HFF-Myc (cell line): ENCODE measurements at regions not wholly inside any gene's neighbourhood (a gene's known extent, or its start where the extent isn't known, plus 50 kb on each side); places are given as distances from the start of the nearest gene placed in this dataset.

ENCODE experiments used
- DNase-seq: peaks from one replicate; pipeline ENCODE4 v3.0.0-alpha.2; 2011; ENCODE audit warnings: low read depth; ENCODE audit errors: extremely low read depth
- H3K4me3 ChIP-seq: replicated peaks from 2 replicates; pipeline ENCODE4 v1.5.1; 2011; ENCODE audit warnings: low read depth, mild to moderate bottlenecking, control low read depth, low read length
- TF ChIP-seq, protein P1 (sequence below): IDR thresholded peaks from 2 replicates; pipeline ENCODE4 v1.5.1; 2012; ENCODE audit warnings: mild to moderate bottlenecking, low read depth, low read length, control low read depth; ENCODE audit errors: missing control alignments

DNA sequence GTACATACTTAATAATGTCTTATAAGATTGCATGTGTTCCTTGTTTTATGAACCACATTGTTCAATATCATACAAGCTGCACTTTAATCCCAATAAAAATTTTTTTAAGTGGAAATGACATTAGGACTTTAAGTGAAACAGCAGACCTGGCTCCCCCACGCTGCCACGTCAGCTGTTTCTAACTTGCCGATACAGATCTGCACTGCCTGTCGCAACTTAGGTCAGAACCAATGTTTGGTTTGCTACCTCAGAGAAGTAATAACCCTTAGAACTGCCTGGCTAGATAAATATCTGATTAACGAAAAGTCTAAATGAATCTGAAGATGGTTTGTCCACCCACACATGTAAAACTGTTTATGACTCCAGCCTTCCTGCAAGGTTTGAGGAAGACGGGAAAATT is 327.5 kb upstream of the DACH1 start:
- TF ChIP-seq, protein P1, sequence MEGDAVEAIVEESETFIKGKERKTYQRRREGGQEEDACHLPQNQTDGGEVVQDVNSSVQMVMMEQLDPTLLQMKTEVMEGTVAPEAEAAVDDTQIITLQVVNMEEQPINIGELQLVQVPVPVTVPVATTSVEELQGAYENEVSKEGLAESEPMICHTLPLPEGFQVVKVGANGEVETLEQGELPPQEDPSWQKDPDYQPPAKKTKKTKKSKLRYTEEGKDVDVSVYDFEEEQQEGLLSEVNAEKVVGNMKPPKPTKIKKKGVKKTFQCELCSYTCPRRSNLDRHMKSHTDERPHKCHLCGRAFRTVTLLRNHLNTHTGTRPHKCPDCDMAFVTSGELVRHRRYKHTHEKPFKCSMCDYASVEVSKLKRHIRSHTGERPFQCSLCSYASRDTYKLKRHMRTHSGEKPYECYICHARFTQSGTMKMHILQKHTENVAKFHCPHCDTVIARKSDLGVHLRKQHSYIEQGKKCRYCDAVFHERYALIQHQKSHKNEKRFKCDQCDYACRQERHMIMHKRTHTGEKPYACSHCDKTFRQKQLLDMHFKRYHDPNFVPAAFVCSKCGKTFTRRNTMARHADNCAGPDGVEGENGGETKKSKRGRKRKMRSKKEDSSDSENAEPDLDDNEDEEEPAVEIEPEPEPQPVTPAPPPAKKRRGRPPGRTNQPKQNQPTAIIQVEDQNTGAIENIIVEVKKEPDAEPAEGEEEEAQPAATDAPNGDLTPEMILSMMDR: no peak
- no peak for DNase-seq
- H3K4me3 ChIP-seq: no peak overlapping the region

DNA sequence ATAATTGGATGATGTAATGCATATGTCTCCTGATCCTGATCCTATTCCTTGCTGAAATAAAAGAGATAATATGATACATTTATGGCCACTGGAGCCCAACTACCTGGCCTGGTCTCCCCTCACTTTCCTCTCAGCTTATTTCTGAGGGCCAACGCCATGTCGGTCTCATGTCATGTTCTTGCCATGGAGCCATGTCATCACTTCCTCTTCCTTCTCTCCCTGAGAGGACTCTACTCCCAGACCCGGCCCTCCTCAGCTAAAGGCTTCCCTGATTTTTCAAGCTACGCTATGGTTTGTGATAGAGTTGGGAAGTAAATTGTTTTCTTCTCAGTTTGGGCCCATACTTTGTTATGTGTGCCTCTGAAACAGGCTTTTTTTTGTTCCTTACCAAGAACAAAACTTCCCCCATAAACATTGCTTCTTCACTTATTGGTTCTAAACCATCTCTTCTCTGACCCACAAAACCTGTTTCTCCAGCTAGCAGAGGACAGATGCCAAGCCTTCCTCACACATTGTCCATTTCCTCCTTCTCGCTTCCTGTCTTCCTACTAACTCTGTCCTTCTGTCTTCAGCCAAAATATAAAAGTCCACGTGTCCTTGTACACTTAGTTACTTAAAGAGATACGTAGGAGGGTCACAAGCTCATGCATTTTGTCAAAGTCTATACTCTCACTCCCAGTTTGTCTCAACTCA is 319.9 kb upstream of the DACH1 start:
- H3K4me3 ChIP-seq: no peak overlapping the region
- TF ChIP-seq, protein P1: no peak
- DNase-seq: no peak

DNA sequence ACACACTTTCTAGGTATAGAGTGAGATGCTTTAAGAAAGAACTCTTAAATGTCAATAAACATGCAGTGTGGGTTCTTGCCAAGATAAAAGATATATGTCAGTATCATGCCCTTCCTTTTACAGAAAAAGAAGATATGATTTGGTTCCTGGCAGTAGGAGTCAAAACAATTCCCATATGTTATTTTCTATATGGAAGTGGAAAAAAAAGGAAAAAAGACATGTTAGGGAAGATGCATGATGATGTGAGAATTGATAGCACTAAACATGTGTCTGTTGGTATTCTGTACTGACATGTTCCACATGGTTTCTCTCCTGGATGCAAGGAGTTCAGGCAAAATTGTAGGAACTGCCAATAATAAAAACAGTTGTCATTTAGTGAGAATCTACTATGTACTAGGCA is 318.8 kb upstream of the DACH1 start:
- no peak overlapping the region for H3K4me3 ChIP-seq
- DNase-seq: no peak
- TF ChIP-seq, protein P1: no peak

DNA sequence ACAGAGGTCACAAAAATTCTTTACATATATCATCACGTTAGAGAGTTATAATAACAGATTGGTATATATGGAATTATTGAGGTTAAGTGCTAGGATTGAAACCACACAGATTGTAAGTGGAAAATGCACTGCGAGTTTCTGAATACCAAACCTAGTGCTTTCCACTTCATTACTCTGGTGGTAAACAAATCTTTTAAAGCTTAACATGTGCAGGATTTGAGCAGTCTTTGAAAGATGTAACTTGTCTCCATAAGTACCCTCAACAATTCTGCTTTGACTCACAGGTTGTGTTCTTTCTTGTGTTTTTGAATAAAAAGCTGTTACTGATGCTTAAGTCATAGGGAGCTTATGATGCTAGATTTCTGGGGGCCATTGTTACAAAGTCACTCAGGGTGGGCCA is 314.7 kb upstream of the DACH1 start:
- no peak overlapping the region for H3K4me3 ChIP-seq
- TF ChIP-seq, protein P1: no peak

DNA sequence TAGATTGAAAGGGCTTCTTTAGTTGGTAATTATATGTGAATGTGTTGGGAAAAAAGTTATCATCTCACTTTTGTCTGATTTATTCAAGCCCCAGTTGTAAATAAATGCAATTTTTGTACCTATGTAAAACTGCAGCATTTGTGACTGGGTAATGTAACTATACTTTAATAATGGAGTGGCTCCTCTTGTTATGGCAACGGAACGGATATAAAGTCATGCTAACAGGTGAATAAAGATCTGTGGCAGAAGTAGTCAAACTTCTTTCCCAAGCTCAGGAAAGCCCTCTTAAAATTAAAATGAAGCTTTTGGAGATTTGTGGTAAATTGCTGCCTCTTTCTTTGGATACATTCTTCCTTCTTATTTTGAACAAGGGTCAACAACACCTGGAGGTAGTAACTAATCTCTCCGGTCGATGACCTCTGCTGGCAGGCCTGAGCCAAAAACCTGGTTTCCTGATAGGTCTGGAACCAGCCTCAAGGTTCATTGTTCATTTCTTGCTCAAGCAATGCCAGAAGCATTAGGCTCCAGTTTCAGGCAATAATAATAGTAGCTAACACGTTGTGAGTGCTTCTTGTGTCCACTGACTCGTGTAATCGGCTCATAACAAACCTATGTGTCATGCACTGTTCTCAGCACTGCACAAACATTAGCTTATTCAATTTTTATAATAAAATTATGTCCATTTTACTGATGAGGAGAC is 313.4 kb upstream of the DACH1 start:
- no peak for DNase-seq
- no peak overlapping the region for H3K4me3 ChIP-seq
- TF ChIP-seq, protein P1: no peak

More for the DNA sequence above, 314.7 kb upstream of the DACH1 start:
- no peak for DNase-seq

DNA sequence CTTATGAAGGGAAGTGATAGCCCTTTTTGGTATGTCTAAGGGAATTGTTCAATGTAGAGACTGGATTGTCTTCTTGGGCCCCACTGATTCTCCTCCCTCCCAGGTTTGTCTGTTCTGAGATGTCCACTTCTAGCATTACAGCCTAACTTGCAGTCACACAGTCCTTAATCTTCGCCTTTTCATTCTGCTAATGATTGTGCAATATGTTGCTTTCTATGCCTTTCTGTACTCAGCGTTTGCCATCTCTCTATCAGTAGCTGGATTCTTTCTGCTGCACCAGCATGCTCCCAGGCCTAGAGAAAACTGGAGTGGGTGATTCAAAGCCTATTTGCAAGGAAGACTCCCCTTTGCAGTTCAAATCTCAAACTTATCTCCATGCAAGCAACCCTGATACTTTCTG is 307.5 kb upstream of the DACH1 start:
- no peak for DNase-seq
- TF ChIP-seq, protein P1: no peak
- no peak overlapping the region for H3K4me3 ChIP-seq

DNA sequence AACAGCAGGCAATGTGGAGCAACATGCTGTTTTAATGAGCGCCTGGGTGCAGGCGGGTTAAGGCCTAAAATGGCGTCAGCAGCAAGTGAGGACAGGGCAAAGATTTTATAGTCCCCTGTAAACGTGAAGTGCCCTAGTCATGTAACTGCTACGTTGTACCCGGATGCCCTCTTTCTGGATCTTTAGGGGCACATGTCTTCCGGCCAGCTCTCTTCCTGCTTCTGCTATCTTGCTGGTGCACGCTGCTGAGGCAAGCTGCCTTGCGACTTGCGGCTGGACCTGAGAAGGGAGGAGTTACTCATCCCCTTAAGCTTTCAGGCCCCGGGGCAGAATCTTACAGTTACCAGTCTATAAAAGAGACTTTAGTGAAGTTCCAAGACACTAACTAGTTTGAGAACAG is 303.6 kb upstream of the DACH1 start:
- DNase-seq: no peak
- TF ChIP-seq, protein P1: no peak
- no peak overlapping the region for H3K4me3 ChIP-seq
